MM.1S (cell line): ENCODE measurements at regions not wholly inside any gene's neighbourhood (a gene's known extent, or its start where the extent isn't known, plus 50 kb on each side); places are given as distances from the start of the nearest gene placed in this dataset.

Experiments used
- CTCF ChIP-seq: fragments of 300-600 bp; sonication (generic); IDR thresholded peaks from 2 replicates; pipeline ENCODE4 v1.5.1; 2016; ENCODE audit warnings: antibody characterized with exemption, low read length, mixed read lengths
- EZH2phosphoT487 ChIP-seq: fragments of 300-600 bp; sonication (generic); IDR thresholded peaks from 2 replicates; pipeline ENCODE4 v1.6.1; 2018; ENCODE audit warnings: antibody characterized with exemption, low read length

GRCh38 chr6:121865811-121866210 lies 430.4 kb downstream of the GJA1 start:
- TF ChIP-seq EZH2phosphoT487 = no peak
- no peak for TF ChIP-seq CTCF
